ENCODE measurements at regions not wholly inside any gene's neighbourhood (a gene's known extent, or its start where the extent isn't known, plus 50 kb on each side); places are given as distances from the start of the nearest gene placed in this dataset.
"Not testable (repeated sequence)": the region's sequence is repeated elsewhere in the genome, so short reads cannot be mapped to it uniquely, and the experiment has no call there.

- H3K4me3 ChIP-seq = no peak overlapping the region
- 25 to 28% methylated on average over 25 of the region's 25 CpGs for WGBS, 2 donors
- no peak overlapping the region for H3K9ac ChIP-seq (ENCODE audit: insufficient read depth in 1 of 2, low read length in 2 of 2)
- DNase-seq (peak; percentile 70 to 76 (median 71)), ATAC-seq (ENCODE audit: insufficient read depth, low FRiP score) (peak; percentile 80)
- TF ChIP-seq CTCF (IDR thresholded peaks at IDR 0.05; ENCODE audit: control extremely low read depth, extremely low read depth) = peak; percentile 65
- peaks cover 0 to 4% (median 3%) of the 10 kb centered on the region in 3 donors for H3K27me3 ChIP-seq (ENCODE audit: control insufficient read depth in 3 of 3, insufficient read depth in 3 of 3, low read length in 2 of 3)
- H3K36me3 ChIP-seq (ENCODE audit: control insufficient read depth in 4 of 4, insufficient read depth in 4 of 4, low read length in 4 of 4) = no peaks in the 10 kb centered on the region
- no peaks in the 10 kb centered on the region for H3K4me1 ChIP-seq (ENCODE audit: control insufficient read depth in 5 of 5, insufficient read depth in 5 of 5, low read length in 5 of 5)
- no peak overlapping the region for H3K27ac ChIP-seq (ENCODE audit: low read depth in 1 of 2, low read length in 1 of 2)
- H3K9me3 ChIP-seq (ENCODE audit: control insufficient read depth in 4 of 4, insufficient read depth in 3 of 4, low read length in 3 of 4) = no peaks in the 10 kb centered on the region
These were observed 54.8 kb upstream of the CAPRIN1 start for GRCh38 chr11:33996498-33997454.

- no peak overlapping the region for H3K9ac ChIP-seq (ENCODE audit: insufficient read depth in 1 of 2, low read length in 2 of 2)
These were observed 56.6 kb upstream of the CAPRIN1 start for GRCh38 chr11:33994937-33995336.

GRCh38 chr11:33991136-33991535 is 60.4 kb upstream of the CAPRIN1 start:
- DNase-seq; H3K9me3 ChIP-seq (ENCODE audit: control insufficient read depth in 4 of 4, insufficient read depth in 3 of 4, low read length in 3 of 4); H3K4me1 ChIP-seq (ENCODE audit: control insufficient read depth in 5 of 5, insufficient read depth in 5 of 5, low read length in 5 of 5); H3K27me3 ChIP-seq (ENCODE audit: control insufficient read depth in 3 of 3, insufficient read depth in 3 of 3, low read length in 2 of 3); H3K4me3 ChIP-seq; ATAC-seq (ENCODE audit: insufficient read depth, low FRiP score); H3K9ac ChIP-seq (ENCODE audit: insufficient read depth in 1 of 2, low read length in 2 of 2); H3K27ac ChIP-seq (ENCODE audit: low read depth in 1 of 2, low read length in 1 of 2); H3K36me3 ChIP-seq (ENCODE audit: control insufficient read depth in 4 of 4, insufficient read depth in 4 of 4, low read length in 4 of 4): not testable (repeated sequence)
- WGBS, 2 donors = 63 to 66% methylated on average over 13 of the region's 13 CpGs

More at GRCh38 chr11:33994937-33995336, 56.6 kb upstream of the CAPRIN1 start:
- WGBS, 2 donors = 83 to 88% methylated on average over 2 of the region's 2 CpGs
- Histone ChIP-seq H3K4me3 (no peak overlapping the region), H3K9me3 (ENCODE audit: control insufficient read depth in 4 of 4, insufficient read depth in 3 of 4, low read length in 3 of 4) (no peaks in the 10 kb centered on the region), H3K36me3 (ENCODE audit: control insufficient read depth in 4 of 4, insufficient read depth in 4 of 4, low read length in 4 of 4) (no peaks in the 10 kb centered on the region), H3K4me1 (ENCODE audit: control insufficient read depth in 5 of 5, insufficient read depth in 5 of 5, low read length in 5 of 5) (no peaks in the 10 kb centered on the region), H3K27me3 (ENCODE audit: control insufficient read depth in 3 of 3, insufficient read depth in 3 of 3, low read length in 2 of 3) (peaks cover 0 to 4% (median 3%) of the 10 kb centered on the region in 3 donors), H3K27ac (ENCODE audit: low read depth in 1 of 2, low read length in 1 of 2) (no peak overlapping the region)
- ATAC-seq (ENCODE audit: insufficient read depth, low FRiP score) = no peak
- no peak for DNase-seq
- no peak for TF ChIP-seq CTCF (IDR thresholded peaks at IDR 0.05; ENCODE audit: control extremely low read depth, extremely low read depth)

- not testable (repeated sequence) for ATAC-seq (ENCODE audit: insufficient read depth, low FRiP score); H3K9me3 ChIP-seq (ENCODE audit: control insufficient read depth in 4 of 4, insufficient read depth in 3 of 4, low read length in 3 of 4); DNase-seq; H3K4me1 ChIP-seq (ENCODE audit: control insufficient read depth in 5 of 5, insufficient read depth in 5 of 5, low read length in 5 of 5); H3K4me3 ChIP-seq; H3K36me3 ChIP-seq (ENCODE audit: control insufficient read depth in 4 of 4, insufficient read depth in 4 of 4, low read length in 4 of 4); H3K9ac ChIP-seq (ENCODE audit: insufficient read depth in 1 of 2, low read length in 2 of 2); H3K27ac ChIP-seq (ENCODE audit: low read depth in 1 of 2, low read length in 1 of 2); H3K27me3 ChIP-seq (ENCODE audit: control insufficient read depth in 3 of 3, insufficient read depth in 3 of 3, low read length in 2 of 3)
- 91 to 97% methylated on average over 29 to 32 of the region's 32 CpGs for WGBS, 2 donors
These were observed 61.4 kb upstream of the CAPRIN1 start for GRCh38 chr11:33990131-33990530.

Measured in lung (tissue), 11 donors.